ENCODE measurements at regions not wholly inside any gene's neighbourhood (a gene's known extent, or its start where the extent isn't known, plus 50 kb on each side); places are given as distances from the start of the nearest gene placed in this dataset.

- H4K20me1 ChIP-seq (ENCODE audit: control insufficient read depth, insufficient read depth, low read depth, low read length) = no peaks in the 10 kb centered on the region
- H3K79me2 ChIP-seq (ENCODE audit: control insufficient read depth, low read length) = no peaks in the 10 kb centered on the region
- H3F3A ChIP-seq (ENCODE audit: control insufficient read depth, insufficient read depth) = no peaks in the 10 kb centered on the region
- no peaks in the 10 kb centered on the region for H3K9me2 ChIP-seq (replicated peaks; ENCODE audit: control insufficient read depth, low read length)
- H3K4me3 ChIP-seq (ENCODE audit: low read length) = no peak overlapping the region
- H3K27me3 ChIP-seq (ENCODE audit: control insufficient read depth, low read length) = no peaks in the 10 kb centered on the region
- no peaks in the 10 kb centered on the region for H3K4me1 ChIP-seq (ENCODE audit: control insufficient read depth, low read length)
- H3K36me3 ChIP-seq (ENCODE audit: control insufficient read depth, low read length) = no peaks in the 10 kb centered on the region
- TF ChIP-seq EZH2phosphoT487 (IDR thresholded peaks at IDR 0.05; ENCODE audit: borderline replicate concordance, low read length) = no peak
- no peak for TF ChIP-seq CTCF (IDR thresholded peaks at IDR 0.05; ENCODE audit: low read depth, low read length, poor library complexity, severe bottlenecking)
- H3K4me2 ChIP-seq (ENCODE audit: low read length) = no peak overlapping the region
- H3K27ac ChIP-seq (ENCODE audit: low read depth, low read length) = no peak overlapping the region
- no peaks in the 10 kb centered on the region for H3K9me3 ChIP-seq (ENCODE audit: control insufficient read depth, insufficient read depth, low read length)
Measured at GRCh38 chr14:95426116-95426475, 90.4 kb downstream of the SYNE3 start.

GRCh38 chr14:95425369-95426115 lies 90.9 kb downstream of the SYNE3 start:
- Histone ChIP-seq H4K20me1 (ENCODE audit: control insufficient read depth, insufficient read depth, low read depth, low read length) (no peaks in the 10 kb centered on the region), H3K4me3 (ENCODE audit: low read length) (no peak overlapping the region), H3K27ac (ENCODE audit: low read depth, low read length) (no peak overlapping the region), H3F3A (ENCODE audit: control insufficient read depth, insufficient read depth) (no peaks in the 10 kb centered on the region), H3K36me3 (ENCODE audit: control insufficient read depth, low read length) (no peaks in the 10 kb centered on the region), H3K4me1 (ENCODE audit: control insufficient read depth, low read length) (no peaks in the 10 kb centered on the region), H3K9me3 (ENCODE audit: control insufficient read depth, insufficient read depth, low read length) (no peaks in the 10 kb centered on the region), H3K9me2 (replicated peaks; ENCODE audit: control insufficient read depth, low read length) (no peaks in the 10 kb centered on the region), H3K79me2 (ENCODE audit: control insufficient read depth, low read length) (no peaks in the 10 kb centered on the region), H3K27me3 (ENCODE audit: control insufficient read depth, low read length) (no peaks in the 10 kb centered on the region), H3K4me2 (ENCODE audit: low read length) (no peak overlapping the region)
- TF ChIP-seq EZH2phosphoT487 (IDR thresholded peaks at IDR 0.05; ENCODE audit: borderline replicate concordance, low read length) = no peak
- no peak for TF ChIP-seq CTCF (IDR thresholded peaks at IDR 0.05; ENCODE audit: low read depth, low read length, poor library complexity, severe bottlenecking)

- Histone ChIP-seq H3K27ac (ENCODE audit: low read depth, low read length) (no peak overlapping the region), H3K4me3 (ENCODE audit: low read length) (no peak overlapping the region), H3K27me3 (ENCODE audit: control insufficient read depth, low read length) (no peaks in the 10 kb centered on the region), H3K9me3 (ENCODE audit: control insufficient read depth, insufficient read depth, low read length) (no peaks in the 10 kb centered on the region), H3K36me3 (ENCODE audit: control insufficient read depth, low read length) (no peaks in the 10 kb centered on the region), H3F3A (ENCODE audit: control insufficient read depth, insufficient read depth) (no peaks in the 10 kb centered on the region), H3K4me1 (ENCODE audit: control insufficient read depth, low read length) (no peaks in the 10 kb centered on the region), H3K9me2 (replicated peaks; ENCODE audit: control insufficient read depth, low read length) (no peaks in the 10 kb centered on the region), H3K79me2 (ENCODE audit: control insufficient read depth, low read length) (no peaks in the 10 kb centered on the region), H4K20me1 (ENCODE audit: control insufficient read depth, insufficient read depth, low read depth, low read length) (no peaks in the 10 kb centered on the region), H3K4me2 (ENCODE audit: low read length) (no peak overlapping the region)
- TF ChIP-seq CTCF (IDR thresholded peaks at IDR 0.05; ENCODE audit: low read depth, low read length, poor library complexity, severe bottlenecking) = no peak
- no peak for TF ChIP-seq EZH2phosphoT487 (IDR thresholded peaks at IDR 0.05; ENCODE audit: borderline replicate concordance, low read length)
Measured at GRCh38 chr14:95424529-95424928, 91.9 kb downstream of the SYNE3 start.
